Glomerular visceral epithelial cell (primary cell): ENCODE measurements at regions not wholly inside any gene's neighbourhood (a gene's known extent, or its start where the extent isn't known, plus 50 kb on each side); places are given as distances from the start of the nearest gene placed in this dataset.

ENCODE experiments used
- DNase-seq: peaks from one replicate; pipeline ENCODE4 v3.0.0-alpha.2; 2016; ENCODE audit errors: extremely low spot score

DNA sequence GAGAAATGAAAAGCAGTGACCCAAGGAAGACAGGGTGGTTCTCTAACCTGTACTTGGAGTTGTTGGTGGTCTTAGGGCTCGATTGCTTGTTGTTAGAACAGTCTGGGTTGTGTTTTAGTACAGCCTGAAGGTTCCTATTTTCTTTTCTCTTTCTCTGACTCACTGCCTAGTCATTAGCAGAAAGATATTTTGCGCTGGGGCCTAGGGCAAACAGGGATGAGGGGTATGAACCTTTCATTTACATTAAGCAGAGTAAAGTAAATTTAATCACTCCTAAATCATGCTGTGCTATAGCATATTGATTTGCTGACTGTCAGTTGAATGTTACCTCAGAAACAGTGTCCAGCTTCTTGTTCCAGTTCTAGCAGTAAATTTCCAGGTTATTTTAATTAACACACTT is 197.2 kb downstream of the RWDD3 start:
- no peak for DNase-seq

DNA sequence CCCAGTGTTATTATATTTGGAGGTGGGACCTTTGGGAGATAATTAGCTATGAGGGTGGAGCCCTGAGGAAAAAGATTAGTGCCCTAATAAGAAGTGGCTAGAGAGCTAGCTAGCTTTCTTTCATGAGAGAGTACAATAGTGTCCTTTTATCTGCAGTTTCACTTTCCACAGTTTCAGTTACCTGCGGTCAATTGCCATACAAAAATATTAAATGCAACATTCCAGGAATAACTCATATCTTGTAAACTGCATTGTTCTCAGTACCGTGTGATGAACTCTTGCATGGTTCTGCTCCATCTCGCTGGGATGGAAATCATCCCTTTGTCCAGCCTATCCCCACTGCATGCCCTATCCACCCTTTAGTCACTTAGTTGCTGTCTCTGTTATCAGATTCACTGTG is 201.6 kb downstream of the RWDD3 start:
- no peak for DNase-seq

DNA sequence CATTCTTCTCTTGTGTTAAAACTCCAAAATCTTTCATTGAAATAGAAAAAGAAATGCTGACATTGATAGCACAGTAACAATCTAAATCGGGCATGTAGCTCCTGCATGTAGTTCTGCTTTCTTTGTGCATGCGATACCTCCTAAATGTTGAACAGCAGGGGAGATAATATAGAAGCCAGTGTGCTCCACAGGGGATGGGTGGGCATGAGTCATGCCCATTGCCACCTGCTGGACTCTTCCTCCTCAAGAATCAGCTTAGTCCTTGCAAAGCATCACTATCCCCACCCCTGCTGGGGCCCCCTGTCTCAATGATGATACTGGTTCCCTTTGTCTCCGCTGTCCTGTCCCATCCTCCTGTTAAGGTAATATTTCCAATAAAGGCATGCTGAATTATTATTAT is 203.0 kb downstream of the RWDD3 start:
- DNase-seq: no peak

GRCh38 chr1:95437781-95438180 is 203.8 kb downstream of the RWDD3 start:
- no peak for DNase-seq

- DNase-seq: no peak
Measured at GRCh38 chr1:95438218-95438948, 204.4 kb downstream of the RWDD3 start.

- no peak for DNase-seq
Measured at GRCh38 chr1:95440511-95440910, 206.5 kb downstream of the RWDD3 start.

DNA sequence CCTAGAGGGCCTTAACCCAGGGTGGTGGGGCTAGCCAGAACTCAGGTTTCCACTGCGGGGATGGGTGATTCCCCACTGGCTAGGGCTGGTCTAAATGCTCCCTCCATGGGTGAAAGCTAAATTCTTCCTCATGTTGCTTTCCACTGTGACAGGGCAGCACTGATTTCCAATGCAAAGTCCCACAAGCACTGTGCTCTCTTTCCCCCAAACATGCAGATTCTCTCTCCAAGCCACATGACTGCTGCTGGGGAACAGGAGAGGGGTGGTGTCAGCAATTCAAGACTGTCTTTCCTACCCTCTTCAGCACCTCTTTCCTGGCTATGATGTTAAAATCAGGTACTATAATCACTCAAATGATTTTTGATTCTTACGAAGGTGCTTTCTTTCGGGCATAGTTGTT is 215.5 kb downstream of the RWDD3 start:
- no peak for DNase-seq

GRCh38 chr1:95451054-95451453 is 217.0 kb downstream of the RWDD3 start:
- DNase-seq: no peak

- no peak for DNase-seq
Measured at GRCh38 chr1:95451904-95452303, 217.9 kb downstream of the RWDD3 start.

- DNase-seq: no peak
Measured at GRCh38 chr1:95453053-95453452, 219.0 kb downstream of the RWDD3 start.

GRCh38 chr1:95467036-95467435 is 233.0 kb downstream of the RWDD3 start:
- no peak for DNase-seq

DNA sequence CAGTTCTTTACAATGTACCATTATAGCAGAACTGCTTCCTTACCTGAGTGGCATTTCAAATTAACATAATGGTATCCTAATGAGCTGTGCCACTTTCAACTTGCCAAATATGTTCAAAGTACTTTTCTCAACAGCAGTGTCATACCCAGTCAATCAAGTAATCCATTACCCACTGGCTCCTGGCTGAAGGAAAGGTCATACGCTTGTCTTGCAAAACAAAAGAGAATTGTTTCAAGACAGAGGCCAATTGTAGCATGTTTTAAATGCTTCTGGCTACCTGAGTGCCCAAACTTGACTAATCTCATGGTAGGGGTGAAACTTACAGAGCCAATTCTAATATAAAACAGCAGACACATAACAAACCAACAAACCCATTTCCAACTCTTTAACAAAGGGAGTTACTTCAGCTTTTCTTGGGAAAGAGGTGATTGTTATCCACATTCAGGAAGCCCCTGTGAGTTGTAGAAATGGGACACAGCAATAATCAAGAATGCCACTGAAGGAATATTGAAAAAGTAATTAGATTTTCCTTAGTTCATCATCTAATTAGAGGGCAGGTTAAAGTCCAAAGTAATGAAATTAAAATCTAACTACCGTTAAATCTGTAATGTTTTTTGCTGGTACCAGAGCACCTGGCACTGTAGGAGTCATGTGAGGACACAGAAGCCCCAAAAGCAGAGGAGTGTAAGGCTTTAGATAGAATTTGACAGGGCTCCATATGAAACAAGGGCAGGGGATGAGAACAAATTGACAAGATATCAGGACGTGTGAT is 241.9 kb downstream of the RWDD3 start:
- no peak for DNase-seq

GRCh38 chr1:95496307-95496706 is 262.3 kb downstream of the RWDD3 start:
- no peak for DNase-seq

DNA sequence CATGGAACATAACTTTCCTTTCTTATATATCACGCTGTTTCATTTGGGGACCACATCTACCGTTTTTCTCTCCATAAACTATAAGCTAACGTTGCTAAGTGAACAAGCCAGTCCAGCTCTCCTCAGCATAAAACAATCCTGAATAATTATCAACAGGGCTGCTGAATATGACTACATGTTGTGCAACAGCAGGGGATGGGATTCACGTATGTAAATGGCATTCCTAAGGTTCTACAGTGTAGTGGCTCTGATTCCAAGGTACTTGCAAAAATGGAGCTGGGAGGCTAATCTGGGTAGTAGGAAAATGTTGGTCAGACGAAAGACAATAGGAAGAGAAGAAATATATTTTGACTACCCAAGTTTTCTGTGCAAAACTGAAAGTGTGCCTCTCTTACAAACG is 262.8 kb downstream of the RWDD3 start:
- DNase-seq: no peak

DNA sequence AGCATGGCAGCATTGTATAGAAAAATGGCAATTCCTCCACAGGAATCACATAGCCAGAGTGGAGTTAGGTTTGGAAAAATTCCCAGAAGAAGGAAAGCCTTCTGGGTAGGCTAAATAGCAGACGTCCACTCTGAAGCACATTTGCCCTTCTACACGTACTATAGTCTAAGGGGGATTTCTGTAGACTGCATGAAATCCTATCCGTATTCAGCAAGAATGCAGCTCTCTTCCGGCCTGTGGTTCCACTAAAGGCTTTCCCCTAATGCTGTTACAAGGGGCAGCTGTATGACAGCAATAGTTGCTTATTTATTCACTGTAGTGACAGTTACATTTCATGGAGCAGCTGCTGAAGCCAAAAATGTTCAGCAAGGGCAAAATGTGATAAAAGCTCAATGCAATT is 263.6 kb downstream of the RWDD3 start:
- no peak for DNase-seq

DNA sequence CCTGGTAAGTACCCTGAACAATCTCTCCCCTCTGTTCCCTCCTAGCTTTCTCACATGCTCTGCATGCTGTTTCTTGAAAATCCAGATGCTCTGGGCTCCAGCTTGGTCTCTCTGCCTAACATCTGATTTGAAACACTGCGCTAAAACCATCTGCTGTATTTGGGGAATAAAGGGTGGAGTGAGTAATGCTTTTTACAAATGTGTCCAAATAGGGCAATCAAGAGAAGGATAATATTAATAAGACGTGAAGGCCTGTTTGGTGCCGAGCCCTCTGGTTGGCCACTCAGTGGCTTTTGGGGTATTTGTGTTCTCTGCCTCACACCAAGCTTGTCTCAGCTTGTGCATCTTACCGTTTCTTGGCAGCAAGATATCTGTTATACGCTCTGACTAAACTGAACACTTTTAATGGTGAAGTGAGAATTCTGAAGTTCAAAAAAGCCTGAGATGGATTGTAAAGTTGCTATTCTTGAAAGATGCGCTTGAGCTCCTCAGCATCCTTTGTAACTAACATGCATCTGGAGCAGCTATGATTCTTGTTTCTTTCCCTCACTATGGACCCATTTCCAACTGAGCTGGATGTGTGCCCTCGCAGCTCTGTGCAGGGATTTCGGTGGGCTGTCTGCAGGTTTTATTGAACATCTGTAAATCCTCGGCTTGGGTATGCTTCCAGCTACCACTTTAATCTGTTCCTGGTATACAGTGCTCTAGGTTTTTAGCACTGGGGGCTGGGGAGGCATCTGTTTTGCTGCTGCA is 269.4 kb downstream of the RWDD3 start:
- no peak for DNase-seq

GRCh38 chr1:95504321-95504720 is 270.3 kb downstream of the RWDD3 start:
- DNase-seq: no peak

DNA sequence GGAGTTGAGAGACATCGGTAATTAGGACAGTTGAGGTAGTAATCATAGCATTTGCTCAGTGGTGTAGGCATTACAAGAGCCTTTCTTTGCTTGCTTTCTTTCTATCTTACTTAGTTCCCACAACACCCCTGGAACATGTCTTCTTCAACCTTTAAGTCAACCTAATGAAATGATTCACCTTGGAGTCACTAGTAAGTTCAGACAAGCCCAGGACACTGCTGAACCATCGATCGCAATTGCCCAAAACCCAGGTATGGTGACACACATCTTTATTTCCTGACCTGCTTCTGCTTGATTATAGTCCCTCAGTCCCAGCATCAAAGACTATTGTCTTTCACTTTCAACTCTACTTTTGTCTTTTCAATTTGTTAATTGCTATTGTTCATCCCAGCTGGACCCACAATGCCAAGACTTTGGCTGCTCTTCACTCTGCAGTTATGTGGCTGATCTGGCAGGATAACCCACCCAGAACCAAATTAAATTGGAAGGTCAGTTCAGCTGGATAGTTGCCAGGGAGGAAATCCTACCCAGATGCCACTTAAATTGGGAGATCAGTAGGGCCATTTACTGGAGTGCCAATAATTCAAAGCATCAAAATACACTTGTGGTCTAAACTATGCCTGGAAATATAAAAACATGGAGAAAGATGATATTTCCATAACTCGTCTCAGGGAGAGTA is 272.9 kb downstream of the RWDD3 start:
- no peak for DNase-seq

DNA sequence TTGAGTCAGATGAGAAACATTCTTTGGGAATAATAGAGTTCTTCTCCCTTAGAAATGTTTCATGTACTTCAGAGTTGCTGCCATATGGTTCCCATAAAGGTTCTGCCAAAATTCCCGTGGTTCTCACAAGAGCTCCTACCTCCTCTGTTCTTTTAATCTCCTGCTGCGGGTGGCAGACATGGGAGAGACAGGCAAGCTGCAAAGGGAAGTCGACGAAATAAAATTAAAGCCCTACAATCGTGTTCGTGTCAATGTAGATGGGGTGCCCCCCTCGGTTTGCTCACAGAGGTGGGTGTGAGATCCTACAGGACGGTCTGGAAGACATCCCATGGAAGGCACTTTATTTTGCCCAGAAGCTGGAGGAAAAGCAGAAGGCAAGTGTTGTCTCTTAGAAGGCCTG is 276.0 kb downstream of the RWDD3 start:
- no peak for DNase-seq

- no peak for DNase-seq
Measured at GRCh38 chr1:95512925-95513324, 278.9 kb downstream of the RWDD3 start.

- DNase-seq: no peak
Measured at GRCh38 chr1:95517506-95517905, 283.5 kb downstream of the RWDD3 start.

DNA sequence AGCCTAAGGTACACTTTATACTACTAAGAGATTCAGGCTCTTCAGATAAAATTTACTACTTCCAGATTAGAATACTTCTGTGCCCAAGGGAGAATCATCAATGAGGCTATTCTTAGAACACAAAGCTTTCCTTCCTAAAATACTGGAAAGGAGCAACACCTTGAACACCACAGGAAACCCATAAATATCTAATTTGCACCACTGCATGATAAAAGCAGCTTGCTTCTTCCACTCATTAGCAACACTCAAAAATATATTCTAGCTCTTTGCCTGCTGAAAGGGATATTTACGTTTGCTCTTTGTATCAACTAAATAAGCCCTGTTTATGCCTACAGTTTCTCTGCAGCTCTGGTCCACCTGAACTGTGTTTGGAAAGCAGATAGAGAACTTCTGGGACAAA is 284.3 kb downstream of the RWDD3 start:
- no peak for DNase-seq
